WTC11 (cell line): ENCODE measurements at regions not wholly inside any gene's neighbourhood (a gene's known extent, or its start where the extent isn't known, plus 50 kb on each side); places are given as distances from the start of the nearest gene placed in this dataset.

Source experiments
- ATAC-seq: fragments of 200-7000 bp; cut with Tn5 transposase; 2 replicates; pipeline ENCODE4 v1.10.0; 2021; ENCODE audit warnings: mild to moderate bottlenecking, moderate library complexity
- CTCF ChIA-PET: fragments of 300-600 bp; sonication (Branson Sonifier 250); formaldehyde crosslinking; loops from one replicate; lab custom pipeline; 2021; ENCODE audit warnings: antibody characterized with exemption; lab: Charles Lee
- POLR2A ChIA-PET: fragments of 350-600 bp; sonication (Branson Sonifier 250); formaldehyde crosslinking; loops from one replicate; lab custom pipeline; 2021; ENCODE audit warnings: antibody characterized with exemption; lab: Charles Lee
- DNase-seq: peaks from one replicate; pipeline ENCODE4 v3.0.0; 2021; ENCODE audit warnings: low spot score
- H3K27ac Mint-ChIP-seq: 2 replicates; pipeline ENCODE4 v1.8.0; 2021; ENCODE audit warnings: mixed read lengths
- H3K27me3 Mint-ChIP-seq: 2 replicates; pipeline ENCODE4 v1.8.0; 2021; ENCODE audit warnings: low read depth, mild to moderate bottlenecking, moderate library complexity, mixed read lengths
- H3K36me3 Mint-ChIP-seq: 2 replicates; pipeline ENCODE4 v1.8.0; 2021; ENCODE audit warnings: mixed read lengths
- H3K4me1 Mint-ChIP-seq: 2 replicates; pipeline ENCODE4 v1.8.0; 2022; ENCODE audit warnings: mixed read lengths
- H3K4me3 Mint-ChIP-seq: 2 replicates; pipeline ENCODE4 v1.8.0; 2021; ENCODE audit warnings: mild to moderate bottlenecking, moderate library complexity, mixed read lengths
- H3K9me3 Mint-ChIP-seq: 2 replicates; pipeline ENCODE4 v1.8.0; 2021; ENCODE audit warnings: mixed read lengths
- ATF1 ChIP-seq: sonication (generic); formaldehyde crosslinking; IDR thresholded peaks from 2 replicates; pipeline ENCODE4 v1.8.1; 2023; ENCODE audit warnings: mild to moderate bottlenecking, moderate library complexity, missing genetic modification reagents
- CREM ChIP-seq: sonication (generic); formaldehyde crosslinking; IDR thresholded peaks from 2 replicates; pipeline ENCODE4 v1.8.1; 2022; ENCODE audit warnings: mild to moderate bottlenecking, missing genetic modification reagents, moderate library complexity
- ETV6 ChIP-seq: sonication (generic); formaldehyde crosslinking; IDR thresholded peaks from 2 replicates; pipeline ENCODE4 v1.8.1; 2022; ENCODE audit warnings: mild to moderate bottlenecking, missing genetic modification reagents
- FOXK1 ChIP-seq: sonication (generic); formaldehyde crosslinking; IDR thresholded peaks from 2 replicates; pipeline ENCODE4 v1.8.0; 2022; ENCODE audit warnings: mild to moderate bottlenecking, moderate library complexity, missing genetic modification reagents
- GABPB1 ChIP-seq: sonication (generic); formaldehyde crosslinking; IDR thresholded peaks from 2 replicates; pipeline ENCODE4 v1.8.1; 2023; ENCODE audit warnings: mild to moderate bottlenecking, missing genetic modification reagents
- GRHL2 ChIP-seq: fragments of 250-450 bp; sonication (Bioruptor Pico); IDR thresholded peaks from 2 replicates; pipeline ENCODE4 v1.8.0; 2022; ENCODE audit warnings: mild to moderate bottlenecking, moderate library complexity; ENCODE audit not compliant: insufficient replicate concordance, severe bottlenecking
- GTF2I ChIP-seq: fragments of 250-450 bp; sonication (Bioruptor Pico); conservative IDR thresholded peaks from 2 replicates; pipeline ENCODE4 v1.4.0; 2021; ENCODE audit warnings: mild to moderate bottlenecking
- NFE2L1 ChIP-seq: sonication (generic); formaldehyde crosslinking; IDR thresholded peaks from 2 replicates; pipeline ENCODE4 v1.8.1; 2023; ENCODE audit warnings: missing genetic modification reagents
- NR3C1 ChIP-seq: sonication (generic); formaldehyde crosslinking; conservative IDR thresholded peaks from 2 replicates; pipeline ENCODE4 v1.8.1; 2023; ENCODE audit warnings: low read depth, mild to moderate bottlenecking, missing genetic modification reagents
- RELA ChIP-seq: sonication (generic); formaldehyde crosslinking; IDR thresholded peaks from 2 replicates; pipeline ENCODE4 v1.8.1; 2022; ENCODE audit warnings: missing genetic modification reagents, mild to moderate bottlenecking, borderline replicate concordance
- SP1 ChIP-seq: sonication (generic); formaldehyde crosslinking; conservative IDR thresholded peaks from 2 replicates; pipeline ENCODE4 v1.8.1; 2022; ENCODE audit warnings: missing genetic modification reagents
- TEAD4 ChIP-seq: sonication (generic); formaldehyde crosslinking; IDR thresholded peaks from 2 replicates; pipeline ENCODE4 v1.8.0; 2022; ENCODE audit warnings: mild to moderate bottlenecking, missing genetic modification reagents
- ZNF138 ChIP-seq: sonication (generic); formaldehyde crosslinking; conservative IDR thresholded peaks from 2 replicates; pipeline ENCODE4 v1.8.1; 2022; ENCODE audit warnings: mild to moderate bottlenecking, moderate library complexity, missing genetic modification reagents
- TF ChIP-seq, protein P1 (sequence below): fragments of 250-450 bp; sonication (Bioruptor Pico); IDR thresholded peaks from 2 replicates; pipeline ENCODE4 v1.9.0; 2021; ENCODE audit warnings: moderate library complexity, mild to moderate bottlenecking, inconsistent platforms, borderline replicate concordance
- TF ChIP-seq, protein P2 (sequence below): sonication (generic); formaldehyde crosslinking; IDR thresholded peaks from 2 replicates; pipeline ENCODE4 v1.8.0; 2023; ENCODE audit warnings: mild to moderate bottlenecking, missing genetic modification reagents
- TF ChIP-seq, protein P3 (sequence below): sonication (generic); formaldehyde crosslinking; IDR thresholded peaks from 2 replicates; pipeline ENCODE4 v1.8.1; 2022; ENCODE audit warnings: low read depth, missing genetic modification reagents, borderline replicate concordance
- TF ChIP-seq, protein P4 (sequence below): fragments of 250-450 bp; sonication (Bioruptor Pico); conservative IDR thresholded peaks from 2 replicates; pipeline ENCODE4 v1.9.0; 2021; ENCODE audit warnings: mild to moderate bottlenecking
- TF ChIP-seq, protein P5 (sequence below): sonication (generic); formaldehyde crosslinking; IDR thresholded peaks from 2 replicates; pipeline ENCODE4 v1.8.0; 2023; ENCODE audit warnings: missing genetic modification reagents, mild to moderate bottlenecking, borderline replicate concordance
- TF ChIP-seq, protein P6 (sequence below): sonication (generic); formaldehyde crosslinking; IDR thresholded peaks from 2 replicates; pipeline ENCODE4 v1.8.0; 2023; ENCODE audit warnings: missing genetic modification reagents
- TF ChIP-seq, protein P7 (sequence below): sonication (generic); formaldehyde crosslinking; IDR thresholded peaks from 2 replicates; pipeline ENCODE4 v1.8.1; 2022; ENCODE audit warnings: mild to moderate bottlenecking, missing genetic modification reagents, moderate library complexity, borderline replicate concordance
- TF ChIP-seq, protein P8 (sequence below): fragments of 250-450 bp; sonication (Bioruptor Pico); IDR thresholded peaks from 2 replicates; pipeline ENCODE4 v1.9.0; 2021; ENCODE audit warnings: mild to moderate bottlenecking

DNA sequence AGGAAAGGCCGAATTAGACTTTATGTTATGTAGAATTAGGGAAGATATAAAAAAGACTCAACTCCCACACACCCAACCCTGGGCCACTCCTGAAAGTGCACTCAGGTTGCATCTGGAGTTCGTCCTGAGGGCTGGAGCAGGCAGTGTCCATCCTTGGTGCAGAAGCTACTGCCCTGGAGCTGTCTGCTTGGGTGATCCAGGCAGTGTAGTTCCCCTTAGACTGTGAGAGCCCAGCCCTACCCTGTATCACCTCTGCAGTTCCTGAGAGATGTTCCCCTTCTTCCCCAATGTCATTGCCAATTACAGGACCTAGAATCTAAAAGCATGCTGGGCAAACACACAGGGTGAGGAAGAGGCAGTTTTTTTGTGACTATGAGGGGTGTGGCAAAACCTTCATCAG, 368.3 kb upstream of the ST8SIA4 start:
- ATAC-seq (no peak), DNase-seq (no peak)
- Mint-ChIP-seq H3K9me3 (no peaks in the 10 kb centered on the region), H3K4me3 (no peak overlapping the region), H3K27ac (no peak overlapping the region), H3K27me3 (no peaks in the 10 kb centered on the region), H3K36me3 (no peaks in the 10 kb centered on the region), H3K4me1 (no peaks in the 10 kb centered on the region)
- TF ChIP-seq RELA (no peak), ATF1 (CRISPR knock-in tag) (no peak), GTF2I (no peak), GRHL2 (CRISPR knock-in tag) (no peak), NR3C1 (CRISPR knock-in tag) (no peak), TEAD4 (CRISPR knock-in tag) (no peak), GABPB1 (no peak), CREM (no peak)
- TF ChIP-seq, protein P1, sequence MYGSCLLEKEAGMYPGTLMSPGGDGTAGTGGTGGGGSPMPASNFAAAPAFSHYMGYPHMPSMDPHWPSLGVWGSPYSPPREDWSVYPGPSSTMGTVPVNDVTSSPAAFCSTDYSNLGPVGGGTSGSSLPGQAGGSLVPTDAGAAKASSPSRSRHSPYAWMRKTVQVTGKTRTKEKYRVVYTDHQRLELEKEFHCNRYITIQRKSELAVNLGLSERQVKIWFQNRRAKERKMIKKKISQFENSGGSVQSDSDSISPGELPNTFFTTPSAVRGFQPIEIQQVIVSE: no peak
- TF ChIP-seq, protein P2, sequence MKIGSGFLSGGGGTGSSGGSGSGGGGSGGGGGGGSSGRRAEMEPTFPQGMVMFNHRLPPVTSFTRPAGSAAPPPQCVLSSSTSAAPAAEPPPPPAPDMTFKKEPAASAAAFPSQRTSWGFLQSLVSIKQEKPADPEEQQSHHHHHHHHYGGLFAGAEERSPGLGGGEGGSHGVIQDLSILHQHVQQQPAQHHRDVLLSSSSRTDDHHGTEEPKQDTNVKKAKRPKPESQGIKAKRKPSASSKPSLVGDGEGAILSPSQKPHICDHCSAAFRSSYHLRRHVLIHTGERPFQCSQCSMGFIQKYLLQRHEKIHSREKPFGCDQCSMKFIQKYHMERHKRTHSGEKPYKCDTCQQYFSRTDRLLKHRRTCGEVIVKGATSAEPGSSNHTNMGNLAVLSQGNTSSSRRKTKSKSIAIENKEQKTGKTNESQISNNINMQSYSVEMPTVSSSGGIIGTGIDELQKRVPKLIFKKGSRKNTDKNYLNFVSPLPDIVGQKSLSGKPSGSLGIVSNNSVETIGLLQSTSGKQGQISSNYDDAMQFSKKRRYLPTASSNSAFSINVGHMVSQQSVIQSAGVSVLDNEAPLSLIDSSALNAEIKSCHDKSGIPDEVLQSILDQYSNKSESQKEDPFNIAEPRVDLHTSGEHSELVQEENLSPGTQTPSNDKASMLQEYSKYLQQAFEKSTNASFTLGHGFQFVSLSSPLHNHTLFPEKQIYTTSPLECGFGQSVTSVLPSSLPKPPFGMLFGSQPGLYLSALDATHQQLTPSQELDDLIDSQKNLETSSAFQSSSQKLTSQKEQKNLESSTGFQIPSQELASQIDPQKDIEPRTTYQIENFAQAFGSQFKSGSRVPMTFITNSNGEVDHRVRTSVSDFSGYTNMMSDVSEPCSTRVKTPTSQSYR (CRISPR knock-in tag): no peak
- TF ChIP-seq, protein P3, sequence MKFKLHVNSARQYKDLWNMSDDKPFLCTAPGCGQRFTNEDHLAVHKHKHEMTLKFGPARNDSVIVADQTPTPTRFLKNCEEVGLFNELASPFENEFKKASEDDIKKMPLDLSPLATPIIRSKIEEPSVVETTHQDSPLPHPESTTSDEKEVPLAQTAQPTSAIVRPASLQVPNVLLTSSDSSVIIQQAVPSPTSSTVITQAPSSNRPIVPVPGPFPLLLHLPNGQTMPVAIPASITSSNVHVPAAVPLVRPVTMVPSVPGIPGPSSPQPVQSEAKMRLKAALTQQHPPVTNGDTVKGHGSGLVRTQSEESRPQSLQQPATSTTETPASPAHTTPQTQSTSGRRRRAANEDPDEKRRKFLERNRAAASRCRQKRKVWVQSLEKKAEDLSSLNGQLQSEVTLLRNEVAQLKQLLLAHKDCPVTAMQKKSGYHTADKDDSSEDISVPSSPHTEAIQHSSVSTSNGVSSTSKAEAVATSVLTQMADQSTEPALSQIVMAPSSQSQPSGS (CRISPR knock-in tag): no peak
- TF ChIP-seq, protein P4, sequence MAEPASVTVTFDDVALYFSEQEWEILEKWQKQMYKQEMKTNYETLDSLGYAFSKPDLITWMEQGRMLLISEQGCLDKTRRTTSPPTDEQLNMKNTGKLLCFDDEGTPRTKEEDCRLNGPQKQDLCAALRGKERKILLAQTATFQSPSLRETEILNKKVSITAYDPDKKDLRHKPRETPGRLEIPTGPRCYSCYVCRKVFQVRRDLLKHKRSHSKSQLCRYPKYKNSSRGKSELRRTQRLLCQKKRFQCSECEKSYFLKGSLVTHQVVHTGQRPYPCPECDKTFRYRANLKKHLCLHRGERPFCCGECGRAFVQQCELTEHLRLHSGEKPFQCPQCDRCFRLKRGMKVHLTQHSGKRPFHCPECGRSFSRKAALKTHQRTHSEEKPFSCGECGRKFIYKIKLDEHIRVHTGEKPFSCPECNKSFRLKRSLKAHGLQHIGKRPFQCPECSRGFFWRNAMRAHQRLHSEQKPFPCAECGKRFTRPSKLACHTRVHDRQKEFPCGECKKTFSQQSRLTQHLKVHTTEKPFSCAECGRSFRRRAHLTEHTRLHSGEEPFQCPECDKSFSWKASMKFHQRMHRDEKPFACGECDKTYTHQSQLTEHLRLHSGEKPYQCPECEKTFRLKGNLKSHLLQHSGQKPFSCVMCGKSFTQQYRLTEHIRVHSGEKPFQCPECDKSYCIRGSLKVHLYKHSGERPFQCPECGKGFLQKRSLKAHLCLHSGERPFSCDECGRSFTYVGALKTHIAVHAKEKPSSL: no peak
- POLR2A ChIA-PET: no interaction called here
- CTCF ChIA-PET: no interaction called here

DNA sequence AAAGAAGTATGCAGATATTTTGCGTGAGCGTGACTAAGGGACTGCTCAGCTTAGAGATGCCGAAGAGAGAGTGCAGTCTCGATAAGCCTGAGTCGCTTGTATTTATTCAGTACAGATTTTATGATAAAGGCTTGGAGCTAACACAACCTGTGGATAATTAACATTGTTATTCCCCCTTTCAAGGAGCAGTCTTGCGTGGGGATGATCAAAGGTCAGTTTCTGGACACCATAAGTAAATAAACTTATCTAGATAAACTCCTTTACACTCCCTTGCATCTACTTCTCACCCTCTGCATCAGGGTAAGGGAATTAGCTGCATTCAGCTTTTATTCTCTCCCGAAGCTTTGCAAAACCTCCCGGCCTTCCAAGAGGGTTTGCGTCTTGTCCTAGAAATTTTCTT, 357.8 kb upstream of the ST8SIA4 start:
- no peak for ATAC-seq
- no peak overlapping the region for H3K4me3 Mint-ChIP-seq
- H3K36me3 Mint-ChIP-seq: peaks cover 18% of the 10 kb centered on the region
- no peaks in the 10 kb centered on the region for H3K27me3 Mint-ChIP-seq
- peaks cover 55% of the 10 kb centered on the region for H3K9me3 Mint-ChIP-seq
- ChIA-PET CTCF (no interaction called here), POLR2A (no interaction called here)
- DNase-seq: no peak
- no peak overlapping the region for H3K27ac Mint-ChIP-seq
- no peaks in the 10 kb centered on the region for H3K4me1 Mint-ChIP-seq
- TF ChIP-seq, protein P5, sequence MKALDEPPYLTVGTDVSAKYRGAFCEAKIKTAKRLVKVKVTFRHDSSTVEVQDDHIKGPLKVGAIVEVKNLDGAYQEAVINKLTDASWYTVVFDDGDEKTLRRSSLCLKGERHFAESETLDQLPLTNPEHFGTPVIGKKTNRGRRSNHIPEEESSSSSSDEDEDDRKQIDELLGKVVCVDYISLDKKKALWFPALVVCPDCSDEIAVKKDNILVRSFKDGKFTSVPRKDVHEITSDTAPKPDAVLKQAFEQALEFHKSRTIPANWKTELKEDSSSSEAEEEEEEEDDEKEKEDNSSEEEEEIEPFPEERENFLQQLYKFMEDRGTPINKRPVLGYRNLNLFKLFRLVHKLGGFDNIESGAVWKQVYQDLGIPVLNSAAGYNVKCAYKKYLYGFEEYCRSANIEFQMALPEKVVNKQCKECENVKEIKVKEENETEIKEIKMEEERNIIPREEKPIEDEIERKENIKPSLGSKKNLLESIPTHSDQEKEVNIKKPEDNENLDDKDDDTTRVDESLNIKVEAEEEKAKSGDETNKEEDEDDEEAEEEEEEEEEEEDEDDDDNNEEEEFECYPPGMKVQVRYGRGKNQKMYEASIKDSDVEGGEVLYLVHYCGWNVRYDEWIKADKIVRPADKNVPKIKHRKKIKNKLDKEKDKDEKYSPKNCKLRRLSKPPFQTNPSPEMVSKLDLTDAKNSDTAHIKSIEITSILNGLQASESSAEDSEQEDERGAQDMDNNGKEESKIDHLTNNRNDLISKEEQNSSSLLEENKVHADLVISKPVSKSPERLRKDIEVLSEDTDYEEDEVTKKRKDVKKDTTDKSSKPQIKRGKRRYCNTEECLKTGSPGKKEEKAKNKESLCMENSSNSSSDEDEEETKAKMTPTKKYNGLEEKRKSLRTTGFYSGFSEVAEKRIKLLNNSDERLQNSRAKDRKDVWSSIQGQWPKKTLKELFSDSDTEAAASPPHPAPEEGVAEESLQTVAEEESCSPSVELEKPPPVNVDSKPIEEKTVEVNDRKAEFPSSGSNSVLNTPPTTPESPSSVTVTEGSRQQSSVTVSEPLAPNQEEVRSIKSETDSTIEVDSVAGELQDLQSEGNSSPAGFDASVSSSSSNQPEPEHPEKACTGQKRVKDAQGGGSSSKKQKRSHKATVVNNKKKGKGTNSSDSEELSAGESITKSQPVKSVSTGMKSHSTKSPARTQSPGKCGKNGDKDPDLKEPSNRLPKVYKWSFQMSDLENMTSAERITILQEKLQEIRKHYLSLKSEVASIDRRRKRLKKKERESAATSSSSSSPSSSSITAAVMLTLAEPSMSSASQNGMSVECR: no peak
- TF ChIP-seq FOXK1 (CRISPR knock-in tag) (no peak), SP1 (CRISPR knock-in tag) (no peak), ZNF138 (CRISPR knock-in tag) (no peak), ETV6 (CRISPR knock-in tag) (no peak), NFE2L1 (CRISPR knock-in tag) (no peak)
- TF ChIP-seq, protein P6, sequence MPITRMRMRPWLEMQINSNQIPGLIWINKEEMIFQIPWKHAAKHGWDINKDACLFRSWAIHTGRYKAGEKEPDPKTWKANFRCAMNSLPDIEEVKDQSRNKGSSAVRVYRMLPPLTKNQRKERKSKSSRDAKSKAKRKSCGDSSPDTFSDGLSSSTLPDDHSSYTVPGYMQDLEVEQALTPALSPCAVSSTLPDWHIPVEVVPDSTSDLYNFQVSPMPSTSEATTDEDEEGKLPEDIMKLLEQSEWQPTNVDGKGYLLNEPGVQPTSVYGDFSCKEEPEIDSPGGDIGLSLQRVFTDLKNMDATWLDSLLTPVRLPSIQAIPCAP (CRISPR knock-in tag): no peak
- TF ChIP-seq, protein P7, sequence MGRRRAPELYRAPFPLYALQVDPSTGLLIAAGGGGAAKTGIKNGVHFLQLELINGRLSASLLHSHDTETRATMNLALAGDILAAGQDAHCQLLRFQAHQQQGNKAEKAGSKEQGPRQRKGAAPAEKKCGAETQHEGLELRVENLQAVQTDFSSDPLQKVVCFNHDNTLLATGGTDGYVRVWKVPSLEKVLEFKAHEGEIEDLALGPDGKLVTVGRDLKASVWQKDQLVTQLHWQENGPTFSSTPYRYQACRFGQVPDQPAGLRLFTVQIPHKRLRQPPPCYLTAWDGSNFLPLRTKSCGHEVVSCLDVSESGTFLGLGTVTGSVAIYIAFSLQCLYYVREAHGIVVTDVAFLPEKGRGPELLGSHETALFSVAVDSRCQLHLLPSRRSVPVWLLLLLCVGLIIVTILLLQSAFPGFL (CRISPR knock-in tag): no peak
- TF ChIP-seq, protein P8, sequence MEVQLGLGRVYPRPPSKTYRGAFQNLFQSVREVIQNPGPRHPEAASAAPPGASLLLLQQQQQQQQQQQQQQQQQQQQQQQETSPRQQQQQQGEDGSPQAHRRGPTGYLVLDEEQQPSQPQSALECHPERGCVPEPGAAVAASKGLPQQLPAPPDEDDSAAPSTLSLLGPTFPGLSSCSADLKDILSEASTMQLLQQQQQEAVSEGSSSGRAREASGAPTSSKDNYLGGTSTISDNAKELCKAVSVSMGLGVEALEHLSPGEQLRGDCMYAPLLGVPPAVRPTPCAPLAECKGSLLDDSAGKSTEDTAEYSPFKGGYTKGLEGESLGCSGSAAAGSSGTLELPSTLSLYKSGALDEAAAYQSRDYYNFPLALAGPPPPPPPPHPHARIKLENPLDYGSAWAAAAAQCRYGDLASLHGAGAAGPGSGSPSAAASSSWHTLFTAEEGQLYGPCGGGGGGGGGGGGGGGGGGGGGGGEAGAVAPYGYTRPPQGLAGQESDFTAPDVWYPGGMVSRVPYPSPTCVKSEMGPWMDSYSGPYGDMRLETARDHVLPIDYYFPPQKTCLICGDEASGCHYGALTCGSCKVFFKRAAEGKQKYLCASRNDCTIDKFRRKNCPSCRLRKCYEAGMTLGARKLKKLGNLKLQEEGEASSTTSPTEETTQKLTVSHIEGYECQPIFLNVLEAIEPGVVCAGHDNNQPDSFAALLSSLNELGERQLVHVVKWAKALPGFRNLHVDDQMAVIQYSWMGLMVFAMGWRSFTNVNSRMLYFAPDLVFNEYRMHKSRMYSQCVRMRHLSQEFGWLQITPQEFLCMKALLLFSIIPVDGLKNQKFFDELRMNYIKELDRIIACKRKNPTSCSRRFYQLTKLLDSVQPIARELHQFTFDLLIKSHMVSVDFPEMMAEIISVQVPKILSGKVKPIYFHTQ (CRISPR knock-in tag): no peak
